HG03575 (cell line): ENCODE measurements at regions not wholly inside any gene's neighbourhood (a gene's known extent, or its start where the extent isn't known, plus 50 kb on each side); places are given as distances from the start of the nearest gene placed in this dataset.

Experiments used
- ATAC-seq: cut with Tn5 transposase; IDR thresholded peaks from one replicate; pipeline ENCODE4 v1.9.1; 2021; ENCODE audit not compliant: unreplicated experiment, insufficient number of reproducible peaks, low FRiP score; ENCODE audit errors: extremely low read depth

DNA sequence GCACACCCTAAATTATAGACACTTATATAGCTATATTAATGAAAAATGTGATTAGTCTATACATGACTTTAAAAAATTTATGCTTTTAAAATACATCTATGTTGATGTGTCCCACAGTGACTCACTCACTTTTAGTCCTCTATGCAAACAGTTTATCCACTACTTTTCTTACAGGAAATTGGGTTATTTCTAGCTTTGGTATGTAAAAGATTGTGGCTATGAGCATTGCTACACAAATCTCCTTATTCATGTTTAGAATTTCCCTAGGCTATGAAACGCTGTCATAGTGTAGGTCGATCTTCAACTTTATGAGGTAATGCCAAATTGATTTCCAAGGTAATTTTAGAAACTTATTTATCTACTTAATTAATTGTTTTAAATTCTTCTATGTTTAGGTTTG, 687.4 kb downstream of the PRR16 start:
- no peak for ATAC-seq

DNA sequence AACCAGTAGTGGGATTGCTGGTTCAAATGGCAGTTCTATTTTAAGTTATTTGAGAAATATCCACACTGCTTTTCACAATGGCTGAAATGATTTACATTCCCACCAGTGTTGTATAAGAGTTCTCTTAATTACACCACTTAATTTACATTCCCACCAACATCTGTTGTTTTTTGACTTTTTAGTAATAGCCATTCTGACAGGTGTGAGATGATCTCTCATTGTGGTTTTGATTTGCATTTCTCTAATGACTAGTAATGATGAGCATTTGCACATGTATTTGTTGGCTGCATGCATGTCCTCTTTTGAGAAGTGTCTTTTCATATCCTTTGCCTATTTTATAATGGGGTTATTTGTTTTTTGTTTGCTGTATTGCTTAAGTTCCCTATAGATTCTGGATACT, 688.3 kb downstream of the PRR16 start:
- no peak for ATAC-seq

DNA sequence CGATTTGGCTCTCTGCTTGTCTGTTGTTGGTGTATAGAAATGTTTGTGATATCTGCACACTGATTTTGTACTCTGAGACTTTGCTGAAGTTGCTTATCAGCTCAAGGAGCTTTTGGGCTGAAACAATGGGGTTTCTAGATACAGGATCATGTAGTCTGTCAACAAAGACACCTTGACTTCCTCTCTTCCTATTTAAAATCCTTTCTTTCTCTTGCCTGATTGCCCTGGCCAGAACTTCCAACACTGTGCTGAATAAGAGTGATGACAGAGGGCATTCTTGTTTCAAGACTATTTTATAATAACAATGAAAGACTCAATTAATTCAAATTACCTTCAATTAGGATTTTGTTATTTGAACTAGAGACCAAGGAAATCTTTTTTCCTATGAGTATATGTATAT, 692.5 kb downstream of the PRR16 start:
- no peak for ATAC-seq

DNA sequence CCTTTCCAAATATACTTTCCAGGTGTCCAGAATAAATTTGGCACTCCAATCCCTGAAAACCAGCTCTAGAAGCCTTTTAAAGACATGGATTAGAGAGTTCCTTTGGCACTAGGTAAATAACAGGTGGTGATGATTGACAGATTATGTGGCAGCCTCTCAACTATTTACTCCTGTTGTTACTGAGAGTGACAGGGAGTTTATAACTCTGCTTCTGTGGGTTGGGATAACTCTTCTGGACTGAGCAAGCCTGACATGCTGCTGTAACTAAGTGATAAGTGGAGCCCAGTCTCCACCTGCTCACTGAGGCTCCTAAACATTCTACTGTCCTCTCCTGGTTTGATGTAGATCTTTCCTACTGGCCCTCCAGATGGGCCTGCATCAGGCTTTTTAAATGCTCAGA, 693.2 kb upstream of the FTMT start:
- no peak for ATAC-seq

DNA sequence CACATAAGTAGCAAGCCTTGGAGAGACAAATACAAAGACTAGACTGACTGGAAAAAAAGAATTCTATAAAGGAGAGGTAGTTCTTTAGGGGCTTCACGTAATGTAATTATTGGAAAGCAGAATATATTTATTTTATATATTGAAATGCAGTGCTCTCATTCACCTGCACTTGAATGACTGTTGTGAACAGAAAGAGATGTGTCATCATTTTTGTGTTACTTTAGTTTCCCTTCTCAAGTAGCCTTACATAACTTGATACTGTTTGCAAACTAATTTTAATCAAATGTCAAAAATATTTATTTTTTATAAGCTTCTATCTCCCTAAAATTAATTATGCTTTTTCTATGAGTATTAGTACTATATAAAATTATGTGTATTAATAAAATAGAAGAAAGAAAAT, 691.1 kb upstream of the FTMT start:
- ATAC-seq = no peak

DNA sequence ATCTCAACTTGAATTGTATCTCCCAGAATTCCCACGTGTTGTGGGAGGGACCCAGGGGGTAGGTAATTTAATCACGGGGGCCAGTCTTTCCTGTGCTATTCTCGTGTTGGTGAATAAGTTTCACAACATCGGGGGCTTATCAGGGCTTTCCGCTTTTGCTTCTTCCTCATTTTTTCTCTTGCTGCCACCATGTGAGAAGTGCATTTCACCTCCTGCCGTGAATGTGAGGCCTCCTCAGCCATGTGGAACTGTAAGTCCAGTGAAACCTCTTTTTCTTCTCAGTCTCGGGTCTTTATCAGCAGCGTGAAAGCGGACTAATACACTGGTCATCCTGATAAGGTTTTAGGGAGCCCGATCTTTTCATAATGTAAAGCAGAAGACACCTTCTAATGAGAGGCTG, 687.0 kb upstream of the FTMT start:
- ATAC-seq = no peak

DNA sequence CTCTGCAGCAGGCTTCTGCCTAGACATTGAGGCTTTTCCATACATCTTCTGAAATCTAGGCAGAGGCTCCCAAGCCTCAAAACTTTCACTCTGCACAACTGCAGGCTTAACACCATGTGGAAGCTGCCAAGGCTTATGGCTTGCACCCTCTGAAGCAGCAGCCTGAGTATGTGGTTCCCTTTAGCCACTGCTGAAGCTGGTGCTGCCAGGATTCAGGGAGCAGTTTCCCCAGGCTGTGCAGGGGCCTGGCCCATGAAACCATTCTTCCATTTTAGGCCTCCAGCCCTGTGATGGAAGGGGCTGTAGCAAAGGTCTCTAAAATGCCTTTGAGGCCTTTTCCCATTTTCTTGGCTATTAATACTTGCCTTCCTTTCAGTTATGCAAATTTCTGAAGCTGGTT, 680.3 kb upstream of the FTMT start:
- no peak for ATAC-seq

DNA sequence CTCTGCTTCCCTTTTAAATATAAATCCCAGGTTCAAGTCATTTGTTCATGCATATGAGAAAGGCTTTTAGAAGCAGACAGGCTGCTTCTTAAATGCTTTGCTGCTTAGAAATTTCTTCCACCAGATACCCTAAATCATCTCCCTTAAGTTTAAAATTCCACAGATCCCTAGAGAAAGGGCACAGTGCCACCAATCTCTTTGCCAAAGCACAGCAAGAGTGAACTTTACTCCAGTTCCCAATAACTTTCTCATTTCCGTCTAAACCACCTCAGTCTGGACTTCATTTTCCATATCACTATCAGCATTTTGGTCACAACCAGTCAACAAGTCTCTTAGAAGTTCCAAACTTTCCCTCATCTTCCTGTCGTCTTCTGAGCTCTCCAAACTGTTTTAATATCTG, 679.8 kb upstream of the FTMT start:
- no peak for ATAC-seq

DNA sequence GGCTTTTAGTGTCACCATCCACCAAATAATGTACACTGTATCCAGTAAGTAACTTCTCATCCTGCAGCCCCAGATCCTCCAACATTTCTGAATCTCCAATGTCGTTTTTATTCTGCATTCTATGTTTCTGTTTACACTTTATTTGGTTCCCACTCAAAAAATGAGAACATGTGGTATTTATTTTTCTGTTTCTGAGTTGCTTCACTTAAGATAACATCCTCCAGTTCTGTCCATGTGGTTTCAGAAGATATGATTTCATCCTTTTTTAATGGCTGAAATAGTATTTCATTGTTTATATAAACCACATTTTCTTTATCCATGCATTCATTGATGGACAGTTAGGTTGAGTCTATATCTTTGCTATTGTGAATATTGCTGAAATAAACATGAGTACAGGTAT, 677.3 kb upstream of the FTMT start:
- ATAC-seq = no peak

DNA sequence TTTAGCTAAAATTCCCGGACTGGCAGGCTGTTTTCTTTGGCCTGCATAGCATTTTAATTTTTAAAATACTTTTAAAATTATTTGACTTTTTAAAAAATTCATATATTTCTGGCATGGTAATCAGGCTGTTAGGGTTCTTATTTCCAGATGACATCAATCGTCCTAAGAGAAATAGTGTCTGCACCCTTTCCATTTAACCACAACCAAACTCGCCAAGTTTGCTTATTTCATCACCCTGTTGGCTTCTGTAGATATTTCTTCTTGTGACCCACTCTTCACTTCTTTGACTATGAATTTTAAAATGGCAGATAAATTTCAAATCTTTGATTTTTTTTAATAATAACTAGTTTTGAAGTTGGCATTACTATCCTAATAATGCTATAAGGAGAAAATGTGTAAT, 675.7 kb upstream of the FTMT start:
- ATAC-seq = no peak

DNA sequence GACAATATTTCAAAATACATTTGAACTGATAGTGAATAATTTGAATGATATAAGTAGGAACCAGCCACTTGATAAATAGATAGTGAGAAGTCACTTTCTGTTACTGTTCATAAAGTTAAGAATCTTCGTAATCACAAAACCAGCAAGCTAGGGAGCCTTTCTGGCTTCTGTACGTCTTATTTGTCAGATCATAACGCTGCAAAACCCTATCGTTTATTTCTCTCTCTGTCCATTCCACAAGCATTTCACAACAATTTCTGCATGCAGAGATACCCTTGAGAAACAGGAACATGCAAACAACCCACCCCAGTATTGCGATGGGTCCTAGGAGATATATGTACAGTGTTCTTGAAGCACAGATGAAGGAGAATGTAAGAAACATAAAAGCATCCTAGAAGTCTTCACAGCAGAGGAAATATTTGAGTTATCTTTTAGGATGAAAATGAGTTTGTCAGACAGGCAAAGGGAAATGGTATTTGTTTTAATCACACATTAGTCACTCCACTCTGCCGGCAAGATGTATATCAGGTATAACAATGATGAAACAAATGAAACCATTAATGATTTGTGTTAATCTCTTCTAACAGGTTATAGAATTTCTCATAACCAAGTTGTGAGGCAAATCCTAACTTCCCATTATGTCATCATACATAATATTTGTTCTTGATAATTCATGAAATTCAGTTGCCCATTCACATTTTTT, 668.7 kb upstream of the FTMT start:
- no peak for ATAC-seq

DNA sequence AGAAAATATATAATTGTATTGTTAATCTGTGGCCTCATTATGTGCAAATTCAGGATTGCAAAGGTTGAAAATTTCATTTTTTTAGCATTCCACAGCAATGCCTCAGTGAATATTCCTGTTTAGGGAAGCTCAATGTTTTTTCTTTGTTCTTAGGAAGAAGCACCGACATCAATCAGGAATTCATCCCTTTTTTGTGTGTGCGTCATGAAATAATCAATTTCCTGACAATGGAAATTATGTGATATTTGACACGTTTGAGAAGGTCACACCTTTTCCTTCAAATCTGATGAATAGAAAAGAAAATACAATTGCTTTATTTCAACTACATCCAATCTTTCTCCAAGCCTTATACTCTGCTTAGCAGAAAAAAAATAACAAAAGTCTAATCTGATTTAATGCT, 662.8 kb upstream of the FTMT start:
- ATAC-seq = no peak

DNA sequence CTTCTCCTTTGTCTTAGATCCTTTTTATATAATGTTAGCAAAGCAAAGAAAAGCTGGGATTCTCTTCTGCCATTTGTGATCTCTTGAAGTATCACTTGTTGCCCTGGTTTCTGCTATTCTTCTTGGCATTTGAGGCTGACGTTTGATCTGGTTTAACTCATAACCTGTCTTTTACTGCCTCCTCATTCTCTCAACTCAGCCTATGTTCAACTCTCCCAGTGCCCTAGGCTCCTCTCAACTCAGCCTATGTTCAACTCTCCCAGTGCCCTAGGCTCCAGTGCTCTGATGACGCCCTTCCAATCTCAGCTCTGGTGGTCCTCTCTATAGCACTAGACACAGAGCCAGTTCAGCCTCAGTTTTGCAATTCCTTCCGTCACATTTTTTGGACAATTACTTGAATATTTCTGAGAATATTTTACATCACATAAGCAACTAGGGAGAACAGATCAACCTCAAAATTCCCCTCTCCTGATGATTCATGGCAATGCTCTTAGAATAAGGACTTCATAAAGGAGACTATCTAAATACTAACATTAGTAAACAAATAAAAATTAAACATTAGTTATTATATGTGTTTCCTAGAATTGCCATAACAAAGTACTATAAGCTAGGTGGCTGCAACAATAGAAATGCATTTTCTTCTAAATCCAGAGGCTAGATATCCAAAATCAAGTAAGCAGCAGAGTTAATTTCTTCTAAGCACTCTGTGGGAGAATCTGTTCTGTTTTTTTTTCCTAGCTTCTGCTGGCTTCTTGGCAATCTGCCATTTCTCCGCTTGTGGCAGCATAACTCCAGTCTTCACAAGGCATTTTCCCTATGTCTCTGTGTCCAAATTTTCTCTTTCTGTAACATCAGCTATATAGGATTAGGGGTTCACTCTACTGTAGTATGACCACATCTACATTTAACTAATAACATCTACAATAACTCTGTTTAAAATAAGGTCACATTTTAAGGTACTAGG, 662.1 kb upstream of the FTMT start:
- ATAC-seq = no peak

DNA sequence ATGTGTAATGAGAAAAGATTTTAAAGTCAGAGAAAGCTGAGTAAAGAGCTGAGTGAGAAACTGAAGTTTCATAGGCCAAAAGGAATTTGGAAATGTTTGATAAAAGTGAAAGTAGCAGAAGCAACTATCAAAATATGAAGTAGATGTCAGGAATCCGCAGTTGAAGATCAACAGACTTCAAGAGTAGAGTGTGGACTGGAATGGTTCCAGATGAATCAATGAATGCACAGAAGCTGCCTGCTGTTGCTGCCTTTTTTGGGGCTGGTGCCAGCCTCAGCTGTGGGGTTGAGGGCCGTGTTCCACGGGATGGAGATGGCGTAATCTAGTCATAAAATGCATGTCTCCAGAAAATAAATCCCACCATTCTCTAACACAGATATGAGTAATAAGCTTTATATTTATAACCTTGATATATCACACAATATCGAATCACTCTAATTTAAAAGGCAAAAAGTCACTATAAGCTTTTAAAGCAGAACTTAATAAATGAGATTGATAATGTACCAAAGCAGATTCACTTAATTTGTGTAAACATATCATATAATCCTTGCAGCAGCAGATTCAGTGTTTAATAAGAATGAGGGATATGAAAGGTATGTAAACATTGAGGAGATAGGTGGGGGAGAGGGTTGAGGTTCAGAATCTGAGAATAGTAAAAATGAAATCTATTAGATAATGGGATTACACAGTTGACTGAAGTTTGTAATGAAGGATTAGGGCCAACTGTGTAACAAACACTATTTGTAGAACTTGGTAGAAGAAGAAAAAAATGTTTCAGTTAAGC, 652.3 kb upstream of the FTMT start:
- no peak for ATAC-seq

DNA sequence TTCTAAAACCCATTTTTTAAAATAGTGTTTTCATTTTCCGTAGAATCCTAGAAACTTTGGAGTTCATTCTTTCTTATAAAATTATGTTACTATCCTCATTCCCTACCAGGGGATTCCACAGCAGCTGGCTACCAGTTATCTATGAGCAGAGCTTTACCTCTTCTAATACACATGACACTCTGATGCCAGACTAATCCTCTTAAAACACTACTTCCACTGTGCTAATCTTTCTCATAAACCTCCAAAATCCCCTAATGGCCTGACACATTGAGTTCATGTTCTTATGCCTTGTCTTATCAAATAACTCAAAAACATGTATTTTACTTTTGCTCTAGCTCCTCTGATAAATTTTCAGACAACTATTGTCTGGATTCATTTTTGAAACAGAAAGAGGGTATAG, 633.6 kb upstream of the FTMT start:
- no peak for ATAC-seq

DNA sequence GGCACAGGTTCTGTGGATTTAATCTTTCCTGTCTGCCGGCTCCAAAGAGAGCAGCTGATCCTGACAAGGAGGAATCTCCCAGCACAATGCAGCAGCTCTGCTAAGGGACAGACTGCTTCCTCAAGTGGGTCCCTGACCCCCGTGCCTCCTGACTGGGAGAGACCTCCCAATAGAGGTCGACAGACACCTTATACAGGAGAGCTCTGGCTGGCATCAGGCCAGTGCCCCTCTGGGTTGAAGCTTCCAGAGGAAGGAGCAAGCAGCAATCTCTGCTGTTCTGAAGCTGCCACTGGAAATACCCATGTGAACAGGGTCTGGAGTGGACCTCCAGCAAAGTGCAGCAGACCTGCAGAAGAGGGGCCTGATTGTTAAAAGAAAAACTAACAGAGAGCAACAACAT, 630.2 kb upstream of the FTMT start:
- no peak for ATAC-seq

DNA sequence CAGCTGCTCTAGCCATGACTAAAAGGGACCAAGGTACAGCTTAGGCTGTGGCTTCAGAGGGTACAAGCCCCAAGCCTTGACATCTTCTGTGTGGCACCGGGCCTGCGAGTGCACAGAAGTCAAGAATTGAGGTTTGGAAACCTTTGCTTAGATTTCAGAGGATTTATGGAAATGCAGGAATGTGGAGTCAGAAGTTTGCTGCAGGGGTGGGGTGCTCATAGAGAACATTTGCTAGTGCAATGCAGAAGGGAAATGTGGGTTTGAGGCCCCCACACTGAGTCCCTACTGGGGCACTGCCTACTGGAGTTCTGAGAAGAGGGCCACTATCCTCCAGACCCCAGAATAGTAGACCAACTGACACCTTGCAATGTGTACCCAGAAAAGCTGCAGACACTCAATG, 624.9 kb upstream of the FTMT start:
- ATAC-seq = no peak

DNA sequence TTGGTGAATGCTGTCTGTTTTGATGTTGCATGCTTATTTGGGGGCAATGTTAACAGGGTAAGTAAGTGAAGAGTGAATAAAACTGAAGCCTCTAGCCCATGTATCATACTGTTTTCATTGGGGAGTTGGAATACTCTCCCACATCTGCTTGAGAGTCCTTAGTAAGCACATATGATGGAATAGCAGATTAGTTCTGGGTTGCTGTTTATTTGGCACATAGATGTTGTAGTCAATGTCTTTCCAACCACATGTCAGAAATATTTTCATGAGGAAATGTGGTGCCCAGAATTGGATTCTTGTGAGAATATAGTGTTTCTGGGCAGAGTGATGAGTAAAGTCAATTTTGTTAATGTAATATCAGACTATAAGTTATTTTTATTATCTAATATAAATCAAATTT, 611.7 kb upstream of the FTMT start:
- no peak for ATAC-seq

DNA sequence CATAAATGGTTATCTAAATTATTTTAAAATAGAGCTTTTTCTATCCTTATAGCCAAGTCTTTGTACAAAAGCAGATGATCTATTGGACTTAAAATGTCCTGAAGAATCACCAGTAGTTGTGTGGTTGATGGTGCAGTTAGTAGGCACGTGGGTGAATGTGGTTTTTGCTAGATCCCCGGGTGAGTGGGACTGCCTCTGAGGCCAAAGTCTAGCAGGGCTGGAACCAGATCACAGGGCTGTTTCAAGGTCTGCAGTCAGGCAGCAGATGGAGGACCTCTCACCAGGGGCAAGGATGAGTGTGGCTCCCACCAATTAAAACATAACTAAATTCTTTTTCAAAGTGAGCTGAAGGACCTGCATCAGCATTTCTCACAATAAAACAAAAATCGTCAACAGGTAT, 604.7 kb upstream of the FTMT start:
- ATAC-seq = no peak

DNA sequence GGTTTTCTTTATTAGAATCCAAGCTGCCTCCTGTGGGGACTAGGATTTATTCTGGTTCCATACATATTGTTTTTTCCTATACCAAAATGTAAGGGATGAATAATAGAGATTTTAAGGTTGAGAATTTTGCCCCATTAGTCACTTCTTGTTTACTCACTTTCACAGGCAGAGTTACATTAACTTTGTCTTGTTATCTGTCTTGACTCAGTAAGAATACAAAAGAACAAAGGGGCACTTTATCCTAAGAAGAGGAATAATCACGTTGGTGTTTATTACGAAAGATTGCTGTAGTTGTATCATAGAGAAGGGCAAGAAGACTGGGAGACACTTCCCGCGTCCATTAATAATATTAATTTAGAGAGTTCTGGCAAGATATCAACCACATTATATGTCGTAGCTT, 599.7 kb upstream of the FTMT start:
- no peak for ATAC-seq
